ENCODE measurements at regions not wholly inside any gene's neighbourhood (a gene's known extent, or its start where the extent isn't known, plus 50 kb on each side); places are given as distances from the start of the nearest gene placed in this dataset.
"Not testable (repeated sequence)": the region's sequence is repeated elsewhere in the genome, so short reads cannot be mapped to it uniquely, and the experiment has no call there.

GRCh38 chr3:191915712-191916111 lies 454.7 kb downstream of the PYDC2 start:
- Histone ChIP-seq H3K27ac (no peak overlapping the region), H3K27me3 (no peaks in the 10 kb centered on the region), H3K4me1 (ENCODE audit: low read depth) (no peaks in the 10 kb centered on the region), H3K36me3 (no peaks in the 10 kb centered on the region), H3K4me3 (no peak overlapping the region), H3K9me3 (ENCODE audit: low read depth) (no peaks in the 10 kb centered on the region)
- DNase-seq (ENCODE audit: low read depth in 1 of 2, low spot score in 1 of 2), result no peak
- no peak for TF ChIP-seq CTCF (IDR thresholded peaks at IDR 0.05; ENCODE audit: low read depth, low read length)

GRCh38 chr3:191919491-191920026 lies 458.6 kb downstream of the PYDC2 start:
- H3K4me1 ChIP-seq (ENCODE audit: low read depth), result no peaks in the 10 kb centered on the region
- no peak overlapping the region for H3K4me3 ChIP-seq
- H3K36me3 ChIP-seq, result no peaks in the 10 kb centered on the region
- no peak for TF ChIP-seq CTCF (IDR thresholded peaks at IDR 0.05; ENCODE audit: low read depth, low read length)
- H3K27ac ChIP-seq, result no peak overlapping the region
- H3K27me3 ChIP-seq, result no peaks in the 10 kb centered on the region
- H3K9me3 ChIP-seq (ENCODE audit: low read depth), result no peaks in the 10 kb centered on the region
- DNase-seq (ENCODE audit: low read depth in 1 of 2, low spot score in 1 of 2), result no peak

- Histone ChIP-seq H3K27me3 (no peaks in the 10 kb centered on the region), H3K27ac (no peak overlapping the region), H3K36me3 (no peaks in the 10 kb centered on the region), H3K4me3 (no peak overlapping the region), H3K4me1 (ENCODE audit: low read depth) (no peaks in the 10 kb centered on the region), H3K9me3 (ENCODE audit: low read depth) (no peaks in the 10 kb centered on the region)
- no peak for DNase-seq (ENCODE audit: low read depth in 1 of 2, low spot score in 1 of 2)
- TF ChIP-seq CTCF (IDR thresholded peaks at IDR 0.05; ENCODE audit: low read depth, low read length), result no peak
Observed at GRCh38 chr3:191922570-191922969, 461.6 kb downstream of the PYDC2 start.

GRCh38 chr3:191927183-191927817 lies 466.3 kb downstream of the PYDC2 start:
- not testable (repeated sequence) for H3K4me1 ChIP-seq (ENCODE audit: low read depth); H3K27ac ChIP-seq; H3K4me3 ChIP-seq; DNase-seq (ENCODE audit: low read depth in 1 of 2, low spot score in 1 of 2); H3K36me3 ChIP-seq; H3K27me3 ChIP-seq; H3K9me3 ChIP-seq (ENCODE audit: low read depth)

GRCh38 chr3:191927998-191928397 lies 467.0 kb downstream of the PYDC2 start:
- DNase-seq (ENCODE audit: low read depth in 1 of 2, low spot score in 1 of 2); H3K4me3 ChIP-seq: not testable (repeated sequence)

GRCh38 chr3:191944835-191945234 lies 483.9 kb downstream of the PYDC2 start:
- H3K36me3 ChIP-seq, result no peaks in the 10 kb centered on the region
- no peak for TF ChIP-seq CTCF (IDR thresholded peaks at IDR 0.05; ENCODE audit: low read depth, low read length)
- H3K4me3 ChIP-seq, result no peak overlapping the region

More at GRCh38 chr3:191927998-191928397, 467.0 kb downstream of the PYDC2 start:
- H3K4me1 ChIP-seq (ENCODE audit: low read depth); H3K27me3 ChIP-seq; H3K9me3 ChIP-seq (ENCODE audit: low read depth); H3K36me3 ChIP-seq; H3K27ac ChIP-seq: not testable (repeated sequence)

More at GRCh38 chr3:191944835-191945234, 483.9 kb downstream of the PYDC2 start:
- no peak for DNase-seq (ENCODE audit: low read depth in 1 of 2, low spot score in 1 of 2)
- H3K9me3 ChIP-seq (ENCODE audit: low read depth), result no peaks in the 10 kb centered on the region
- H3K4me1 ChIP-seq (ENCODE audit: low read depth), result no peaks in the 10 kb centered on the region
- no peak overlapping the region for H3K27ac ChIP-seq
- H3K27me3 ChIP-seq, result no peaks in the 10 kb centered on the region
